Hepatocyte (in vitro differentiated cells): ENCODE measurements at regions not wholly inside any gene's neighbourhood (a gene's known extent, or its start where the extent isn't known, plus 50 kb on each side); places are given as distances from the start of the nearest gene placed in this dataset.

Experiments used
- DNase-seq: peaks from one replicate; pipeline ENCODE4 v3.0.0-alpha.2; 2016; ENCODE audit warnings: low spot score
- H2AFZ ChIP-seq: fragments of 200-600 bp; sonication (generic); 2 replicates; pipeline ENCODE4 v1.6.0; 2016; ENCODE audit warnings: antibody characterized with exemption, mild to moderate bottlenecking
- H3K27ac ChIP-seq: fragments of 200-600 bp; sonication (generic); 2 replicates; pipeline ENCODE4 v1.5.1; 2016; ENCODE audit warnings: mild to moderate bottlenecking
- H3K27me3 ChIP-seq: fragments of 200-600 bp; sonication (generic); 2 replicates; pipeline ENCODE4 v1.6.1; 2016
- H3K36me3 ChIP-seq: fragments of 200-600 bp; sonication (generic); replicated peaks from 2 replicates; pipeline ENCODE4 v1.5.1; 2016; ENCODE audit warnings: low read depth; ENCODE audit not compliant: insufficient read depth
- H3K4me1 ChIP-seq: fragments of 200-600 bp; sonication (generic); 2 replicates; pipeline ENCODE4 v1.5.1; 2016; ENCODE audit warnings: mild to moderate bottlenecking, moderate library complexity; ENCODE audit not compliant: insufficient read depth
- H3K4me2 ChIP-seq: fragments of 200-600 bp; sonication (generic); 2 replicates; pipeline ENCODE4 v1.6.0; 2016
- H3K4me3 ChIP-seq: fragments of 200-600 bp; sonication (generic); 2 replicates; pipeline ENCODE4 v1.5.1; 2016; ENCODE audit warnings: mild to moderate bottlenecking
- H3K79me2 ChIP-seq: fragments of 200-600 bp; sonication (generic); 2 replicates; pipeline ENCODE4 v1.6.0; 2017; ENCODE audit warnings: mild to moderate bottlenecking
- H3K9me2 ChIP-seq: fragments of 200-600 bp; sonication (generic); replicated peaks from 2 replicates; pipeline ENCODE4 v1.6.0; 2017; ENCODE audit warnings: mild to moderate bottlenecking; ENCODE audit not compliant: insufficient read depth
- H3K9me3 ChIP-seq: fragments of 200-600 bp; sonication (generic); 2 replicates; pipeline ENCODE4 v1.5.1; 2016; ENCODE audit warnings: low read depth, mild to moderate bottlenecking
- H4K20me1 ChIP-seq: fragments of 200-600 bp; sonication (generic); 2 replicates; pipeline ENCODE4 v1.6.0; 2016; ENCODE audit warnings: mild to moderate bottlenecking; ENCODE audit not compliant: insufficient read depth, poor library complexity, severe bottlenecking
- EZH2 ChIP-seq: fragments of 200-600 bp; sonication (generic); IDR thresholded peaks from 2 replicates; pipeline ENCODE4 v1.6.1; 2016; ENCODE audit warnings: antibody characterized with exemption, mild to moderate bottlenecking, borderline replicate concordance
- EZH2phosphoT487 ChIP-seq: fragments of 200-600 bp; sonication (generic); IDR thresholded peaks from one replicate; pipeline ENCODE4 v1.6.1; 2018; ENCODE audit warnings: antibody characterized with exemption, mild to moderate bottlenecking, low read depth, moderate library complexity; ENCODE audit not compliant: unreplicated experiment, severe bottlenecking
- WGBS: methylation state at CpG from one replicate; pipeline ENCODE4 v1.1.6; 2016; ENCODE audit warnings: low lambda C conversion rate; ENCODE audit errors: missing lambda C conversion rate; 5-methylcytosine and 5-hydroxymethylcytosine counted together
- TF ChIP-seq, protein P1 (sequence below): fragments of 200-600 bp; sonication (generic); IDR thresholded peaks from 2 replicates; pipeline ENCODE4 v1.5.1; 2016; ENCODE audit warnings: antibody characterized with exemption, mild to moderate bottlenecking; ENCODE audit not compliant: poor library complexity

DNA sequence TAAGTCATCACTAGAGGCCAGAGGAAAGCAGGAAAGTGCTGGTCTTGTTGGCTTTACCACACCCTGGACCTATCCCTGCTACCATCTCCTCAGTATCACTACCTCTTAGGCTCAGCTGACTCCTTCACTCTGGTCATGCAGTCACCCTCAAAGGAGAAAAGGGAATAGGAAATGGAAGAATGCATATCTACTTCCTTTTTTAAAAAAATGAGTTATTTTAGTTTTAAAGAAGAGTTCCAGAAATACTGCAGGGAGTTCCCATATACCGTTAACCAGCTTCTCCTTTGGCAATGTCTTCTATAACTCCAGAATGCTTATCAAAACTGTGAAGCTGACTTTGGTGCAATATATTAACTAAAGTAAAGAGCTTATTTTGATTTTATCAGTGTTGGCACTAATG, 688.6 kb downstream of the DIPK2A start:
- Histone ChIP-seq H3K9me3 (no peaks in the 10 kb centered on the region), H3K4me1 (no peaks in the 10 kb centered on the region), H3K36me3 (no peaks in the 10 kb centered on the region), H3K4me2 (no peak overlapping the region), H2AFZ (no peak overlapping the region), H3K27me3 (no peaks in the 10 kb centered on the region), H3K4me3 (no peak overlapping the region), H3K79me2 (no peaks in the 10 kb centered on the region), H4K20me1 (no peaks in the 10 kb centered on the region), H3K9me2 (no peaks in the 10 kb centered on the region), H3K27ac (no peak overlapping the region)
- TF ChIP-seq EZH2 (no peak), EZH2phosphoT487 (no peak)
- TF ChIP-seq, protein P1, sequence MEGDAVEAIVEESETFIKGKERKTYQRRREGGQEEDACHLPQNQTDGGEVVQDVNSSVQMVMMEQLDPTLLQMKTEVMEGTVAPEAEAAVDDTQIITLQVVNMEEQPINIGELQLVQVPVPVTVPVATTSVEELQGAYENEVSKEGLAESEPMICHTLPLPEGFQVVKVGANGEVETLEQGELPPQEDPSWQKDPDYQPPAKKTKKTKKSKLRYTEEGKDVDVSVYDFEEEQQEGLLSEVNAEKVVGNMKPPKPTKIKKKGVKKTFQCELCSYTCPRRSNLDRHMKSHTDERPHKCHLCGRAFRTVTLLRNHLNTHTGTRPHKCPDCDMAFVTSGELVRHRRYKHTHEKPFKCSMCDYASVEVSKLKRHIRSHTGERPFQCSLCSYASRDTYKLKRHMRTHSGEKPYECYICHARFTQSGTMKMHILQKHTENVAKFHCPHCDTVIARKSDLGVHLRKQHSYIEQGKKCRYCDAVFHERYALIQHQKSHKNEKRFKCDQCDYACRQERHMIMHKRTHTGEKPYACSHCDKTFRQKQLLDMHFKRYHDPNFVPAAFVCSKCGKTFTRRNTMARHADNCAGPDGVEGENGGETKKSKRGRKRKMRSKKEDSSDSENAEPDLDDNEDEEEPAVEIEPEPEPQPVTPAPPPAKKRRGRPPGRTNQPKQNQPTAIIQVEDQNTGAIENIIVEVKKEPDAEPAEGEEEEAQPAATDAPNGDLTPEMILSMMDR: no peak
- 97% methylated on average over 1 of the region's 1 CpG for WGBS
- DNase-seq: no peak

GRCh38 chr3:144662729-144663128, 691.1 kb downstream of the DIPK2A start:
- Histone ChIP-seq H3K4me2 (no peak overlapping the region), H2AFZ (no peak overlapping the region), H3K27me3 (no peaks in the 10 kb centered on the region), H4K20me1 (no peaks in the 10 kb centered on the region), H3K4me3 (no peak overlapping the region), H3K79me2 (no peaks in the 10 kb centered on the region), H3K27ac (no peak overlapping the region), H3K9me3 (no peaks in the 10 kb centered on the region), H3K4me1 (no peaks in the 10 kb centered on the region), H3K9me2 (no peaks in the 10 kb centered on the region), H3K36me3 (no peaks in the 10 kb centered on the region)
- TF ChIP-seq EZH2 (no peak), EZH2phosphoT487 (no peak)
- TF ChIP-seq, protein P1: no peak
- WGBS: 88% methylated on average over 3 of the region's 3 CpGs
- DNase-seq: no peak

DNA sequence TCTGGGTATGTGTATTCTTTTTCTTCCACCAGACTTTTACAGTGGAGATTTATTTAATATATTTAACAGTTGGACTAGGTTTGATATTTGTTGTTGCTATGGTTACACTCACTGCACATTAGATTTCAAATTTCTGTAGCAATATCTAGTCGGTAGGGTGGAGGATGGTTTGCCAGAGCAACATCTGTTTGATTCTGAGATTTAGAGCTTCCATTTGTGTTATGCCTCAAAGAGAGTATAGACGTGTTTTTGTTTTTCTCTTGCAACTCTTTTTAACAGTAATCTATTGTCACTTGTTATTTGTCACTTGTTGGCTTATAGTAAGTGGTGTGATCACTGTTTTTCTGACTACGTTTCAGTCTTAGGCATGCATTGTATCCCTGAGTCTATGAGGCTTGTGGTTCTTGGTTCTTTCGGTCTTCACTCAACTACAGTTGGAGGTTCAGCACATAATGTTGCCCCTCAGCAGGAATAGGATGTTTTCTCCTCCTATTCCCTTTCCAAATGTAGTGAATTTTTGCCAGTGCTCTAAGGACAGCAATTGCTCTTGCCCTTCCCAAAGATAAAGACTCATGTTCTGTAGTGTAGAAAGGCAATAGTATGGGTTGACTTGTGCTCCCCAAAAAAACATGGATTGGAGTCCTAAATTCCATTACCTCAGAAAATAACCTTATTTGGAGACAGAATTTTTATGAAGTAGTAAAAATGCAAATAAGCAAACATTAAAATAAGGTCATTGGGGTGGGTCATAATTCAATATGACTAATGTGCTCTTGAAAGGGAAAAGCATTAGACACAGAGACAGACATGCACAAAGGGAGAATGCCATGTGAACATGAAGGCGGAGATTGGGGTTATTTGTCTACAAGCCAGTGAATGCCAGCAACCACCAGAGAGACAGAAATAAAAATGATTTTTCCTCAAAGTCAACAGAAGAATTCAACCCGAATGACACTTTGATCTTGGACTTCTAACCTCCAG, 692.1 kb downstream of the DIPK2A start:
- WGBS: 92% methylated on average over 6 of the region's 6 CpGs
- Histone ChIP-seq H3K9me3 (no peaks in the 10 kb centered on the region), H3K79me2 (no peaks in the 10 kb centered on the region), H4K20me1 (no peaks in the 10 kb centered on the region), H3K27me3 (no peaks in the 10 kb centered on the region), H2AFZ (no peak overlapping the region), H3K27ac (no peak overlapping the region), H3K4me3 (no peak overlapping the region), H3K36me3 (no peaks in the 10 kb centered on the region), H3K4me2 (no peak overlapping the region), H3K4me1 (no peaks in the 10 kb centered on the region), H3K9me2 (no peaks in the 10 kb centered on the region)
- no peak for TF ChIP-seq EZH2
- TF ChIP-seq, protein P1: no peak
- TF ChIP-seq EZH2phosphoT487: no peak
- no peak for DNase-seq
